Left ventricle myocardium inferior (tissue), 1 donor: ENCODE measurements at regions not wholly inside any gene's neighbourhood (a gene's known extent, or its start where the extent isn't known, plus 50 kb on each side); places are given as distances from the start of the nearest gene placed in this dataset.

Source experiments
- DNase-seq: peaks from one replicate; pipeline ENCODE4 v3.0.0-alpha.2; 2020
- H3K27ac ChIP-seq: fragments of 200-600 bp; replicated peaks from 2 replicates; pipeline ENCODE4 v1.8.0; 2021
- H3K27me3 ChIP-seq: fragments of 200-600 bp; 2 replicates; pipeline ENCODE4 v1.8.0; 2021; ENCODE audit warnings: low read depth
- H3K36me3 ChIP-seq: fragments of 200-600 bp; 2 replicates; pipeline ENCODE4 v1.8.0; 2021
- H3K4me1 ChIP-seq: fragments of 200-600 bp; 2 replicates; pipeline ENCODE4 v1.8.0; 2021
- H3K4me3 ChIP-seq: fragments of 200-600 bp; 2 replicates; pipeline ENCODE4 v1.8.0; 2021; ENCODE audit warnings: mild to moderate bottlenecking, moderate library complexity
- H3K9me3 ChIP-seq: fragments of 200-600 bp; replicated peaks from 2 replicates; pipeline ENCODE4 v1.8.0; 2021
- CTCF ChIP-seq: fragments of 200-600 bp; IDR thresholded peaks from 2 replicates; pipeline ENCODE4 v1.8.0; 2021; ENCODE audit warnings: antibody characterized with exemption, mild to moderate bottlenecking, borderline replicate concordance
- intact Hi-C: fragments of 100-400 bp; cut with micrococcal nuclease; formaldehyde crosslinking; loops from one replicate; pipeline ENCODE4 v1.11.0; 2022
- donor health status: DM: no; HTN: yes; CAD: no; lungs with severe emphysema.

GRCh38 chr1:114269539-114269938 is 115.9 kb upstream of the SYT6 start:
- TF ChIP-seq CTCF: no peak

GRCh38 chr1:114263343-114263742 is 109.7 kb upstream of the SYT6 start:
- Histone ChIP-seq H3K27ac (no peak overlapping the region), H3K36me3 (no peaks in the 10 kb centered on the region), H3K27me3 (peaks cover 14% of the 10 kb centered on the region), H3K9me3 (no peaks in the 10 kb centered on the region), H3K4me1 (peaks cover 24% of the 10 kb centered on the region), H3K4me3 (no peak overlapping the region)
- no peak for DNase-seq
- intact Hi-C loops: no loop called here
- no peak for TF ChIP-seq CTCF

More at GRCh38 chr1:114269539-114269938, 115.9 kb upstream of the SYT6 start:
- no peak overlapping the region for H3K27ac ChIP-seq
- H3K36me3 ChIP-seq: no peaks in the 10 kb centered on the region
- no peaks in the 10 kb centered on the region for H3K4me1 ChIP-seq
- no peaks in the 10 kb centered on the region for H3K9me3 ChIP-seq
- no peak overlapping the region for H3K4me3 ChIP-seq
- H3K27me3 ChIP-seq: no peaks in the 10 kb centered on the region
- intact Hi-C loops: no loop called here
- no peak for DNase-seq

GRCh38 chr1:114262337-114262736 is 108.7 kb upstream of the SYT6 start:
- peaks cover 24% of the 10 kb centered on the region for H3K4me1 ChIP-seq
- no peak overlapping the region for H3K4me3 ChIP-seq
- intact Hi-C loops: no loop called here
- H3K9me3 ChIP-seq: no peaks in the 10 kb centered on the region
- no peak for TF ChIP-seq CTCF
- DNase-seq: no peak
- no peaks in the 10 kb centered on the region for H3K36me3 ChIP-seq
- H3K27me3 ChIP-seq: peaks cover 14% of the 10 kb centered on the region
- no peak overlapping the region for H3K27ac ChIP-seq

- no peak for DNase-seq
- Histone ChIP-seq H3K4me3 (no peak overlapping the region), H3K27ac (no peak overlapping the region), H3K9me3 (no peaks in the 10 kb centered on the region), H3K4me1 (peaks cover 24% of the 10 kb centered on the region), H3K27me3 (peaks cover 14% of the 10 kb centered on the region), H3K36me3 (no peaks in the 10 kb centered on the region)
- intact Hi-C loops: no loop called here
- no peak for TF ChIP-seq CTCF
Observed at GRCh38 chr1:114260805-114261484, 107.3 kb upstream of the SYT6 start.

GRCh38 chr1:114259511-114260160 is 106.0 kb upstream of the SYT6 start:
- no peaks in the 10 kb centered on the region for H3K36me3 ChIP-seq
- peaks cover 10% of the 10 kb centered on the region for H3K9me3 ChIP-seq
- DNase-seq: no peak
- H3K27me3 ChIP-seq: peaks cover 14% of the 10 kb centered on the region
- no peak overlapping the region for H3K27ac ChIP-seq
- H3K4me1 ChIP-seq: peaks cover 24% of the 10 kb centered on the region
- TF ChIP-seq CTCF: no peak
- intact Hi-C loops: no loop called here
- no peak overlapping the region for H3K4me3 ChIP-seq
